GM18499 (cell line): ENCODE measurements at regions not wholly inside any gene's neighbourhood (a gene's known extent, or its start where the extent isn't known, plus 50 kb on each side); places are given as distances from the start of the nearest gene placed in this dataset.
"Not testable (repeated sequence)": the region's sequence is repeated elsewhere in the genome, so short reads cannot be mapped to it uniquely, and the experiment has no call there.

Experiments used
- ATAC-seq: cut with Tn5 transposase; IDR thresholded peaks from one replicate; pipeline ENCODE4 v1.9.1; 2021; ENCODE audit warnings: moderate number of reproducible peaks; ENCODE audit not compliant: insufficient read depth, unreplicated experiment

- ATAC-seq: not testable (repeated sequence)
Measured at GRCh38 chr18:79592684-79593083, 86.9 kb upstream of the CTDP1 start.

GRCh38 chr18:79595876-79596374 lies 83.7 kb upstream of the CTDP1 start:
- ATAC-seq: no peak

- no peak for ATAC-seq
Measured at GRCh38 chr18:79596446-79597175, 83.0 kb upstream of the CTDP1 start.

- no peak for ATAC-seq
Measured at GRCh38 chr18:79597176-79597830, 82.3 kb upstream of the CTDP1 start.

GRCh38 chr18:79597831-79598632 lies 81.6 kb upstream of the CTDP1 start:
- no peak for ATAC-seq

- no peak for ATAC-seq
Measured at GRCh38 chr18:79598633-79599175, 80.9 kb upstream of the CTDP1 start.

GRCh38 chr18:79599441-79599931 lies 80.1 kb upstream of the CTDP1 start:
- ATAC-seq: no peak

- no peak for ATAC-seq
Measured at GRCh38 chr18:79600141-79600540, 79.5 kb upstream of the CTDP1 start.

GRCh38 chr18:79600596-79600995 lies 79.0 kb upstream of the CTDP1 start:
- ATAC-seq: no peak

- ATAC-seq: no peak
Measured at GRCh38 chr18:79601234-79601633, 78.4 kb upstream of the CTDP1 start.

- no peak for ATAC-seq
Measured at GRCh38 chr18:79603321-79604204, 76.0 kb upstream of the CTDP1 start.

- ATAC-seq: no peak
Measured at GRCh38 chr18:79604205-79604912, 75.2 kb upstream of the CTDP1 start.

- ATAC-seq: no peak
Measured at GRCh38 chr18:79604913-79605880, 74.4 kb upstream of the CTDP1 start.

GRCh38 chr18:79606071-79606470 lies 73.5 kb upstream of the CTDP1 start:
- not testable (repeated sequence) for ATAC-seq

- no peak for ATAC-seq
Measured at GRCh38 chr18:79606621-79607331, 72.8 kb upstream of the CTDP1 start.

GRCh38 chr18:79607361-79607952 lies 72.1 kb upstream of the CTDP1 start:
- no peak for ATAC-seq

GRCh38 chr18:79608069-79608468 lies 71.5 kb upstream of the CTDP1 start:
- no peak for ATAC-seq
